Adrenal gland (tissue), 5 donors: ENCODE measurements at regions not wholly inside any gene's neighbourhood (a gene's known extent, or its start where the extent isn't known, plus 50 kb on each side); places are given as distances from the start of the nearest gene placed in this dataset.

Experiments
- CTCF ChIP-seq, 6 experiments: fragments of 450-650 bp in 4 of 6; fragments of 200-600 bp in 2 of 6; sonication (generic) in 1 of 6; IDR thresholded peaks; 1 replicate in 5 of 6; 2 replicates in 1 of 6; pipeline versions ENCODE4 v1.5.1 to v1.8.0; 2016 to 2021; ENCODE audit warnings: antibody characterized with exemption in 6 of 6, mild to moderate bottlenecking in 2 of 6, moderate library complexity in 1 of 6
- POLR2A ChIP-seq, 2 donors: fragments of 450-650 bp; IDR thresholded peaks; one replicate each; pipeline ENCODE4 v1.6.1; 2017; ENCODE audit warnings: antibody characterized with exemption in 2 of 2, mild to moderate bottlenecking in 2 of 2, moderate library complexity in 1 of 2
- donor health status: DM: no; HTN: no; CAD: no.

- TF ChIP-seq CTCF (IDR thresholded peaks at IDR 0.05) (no peak), POLR2A (IDR thresholded peaks at IDR 0.05) (no peak)
These were observed 67.7 kb upstream of the ARHGAP5 start for GRCh38 chr14:32009221-32009975.
